ENCODE measurements at regions not wholly inside any gene's neighbourhood (a gene's known extent, or its start where the extent isn't known, plus 50 kb on each side); places are given as distances from the start of the nearest gene placed in this dataset.

DNA sequence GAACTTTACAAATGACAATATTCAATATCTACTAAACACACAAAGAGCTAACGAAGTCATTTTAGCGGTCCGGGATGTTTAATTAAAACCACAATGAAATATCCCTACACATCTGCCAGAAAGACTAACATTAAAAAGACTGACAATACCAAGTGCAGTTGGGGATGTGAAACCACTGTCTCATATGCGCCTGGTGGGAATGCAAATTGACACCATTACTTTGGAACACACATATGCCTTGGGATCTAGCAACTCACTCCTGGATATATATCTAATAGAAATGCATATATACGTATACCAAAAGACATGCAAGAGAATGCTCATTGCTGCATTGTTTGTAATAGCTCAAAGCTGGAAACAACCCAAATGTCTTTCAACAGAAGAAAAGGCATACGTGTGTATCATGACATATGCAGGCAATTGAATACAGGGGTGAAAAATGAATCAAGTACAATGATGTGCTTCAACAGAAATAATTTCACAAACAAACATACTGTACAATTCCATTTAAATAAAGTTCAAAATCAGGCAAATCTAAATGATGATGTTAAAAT, 153.3 kb downstream of the CARTPT start:
- no peak for DNase-seq

DNA sequence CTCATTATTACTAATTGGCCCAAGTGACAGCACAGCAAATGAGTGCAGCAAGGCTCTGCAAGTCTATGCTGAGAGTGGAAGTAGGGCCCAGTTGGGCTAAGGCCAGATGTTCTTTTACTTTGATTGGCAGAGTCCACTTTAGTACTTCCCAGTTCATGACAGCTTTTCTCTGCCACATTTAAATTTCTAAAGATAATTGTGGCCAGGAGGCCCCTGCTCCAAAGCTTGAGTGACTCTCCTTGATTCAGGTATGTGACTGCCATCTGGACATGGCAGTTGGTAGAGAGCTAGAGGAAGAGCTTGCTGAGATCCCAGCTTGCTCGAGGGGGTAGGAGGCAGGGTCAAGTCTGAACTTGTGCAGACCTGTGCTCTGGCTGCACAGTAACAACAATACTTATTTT, 154.1 kb downstream of the CARTPT start:
- no peak for DNase-seq

DNA sequence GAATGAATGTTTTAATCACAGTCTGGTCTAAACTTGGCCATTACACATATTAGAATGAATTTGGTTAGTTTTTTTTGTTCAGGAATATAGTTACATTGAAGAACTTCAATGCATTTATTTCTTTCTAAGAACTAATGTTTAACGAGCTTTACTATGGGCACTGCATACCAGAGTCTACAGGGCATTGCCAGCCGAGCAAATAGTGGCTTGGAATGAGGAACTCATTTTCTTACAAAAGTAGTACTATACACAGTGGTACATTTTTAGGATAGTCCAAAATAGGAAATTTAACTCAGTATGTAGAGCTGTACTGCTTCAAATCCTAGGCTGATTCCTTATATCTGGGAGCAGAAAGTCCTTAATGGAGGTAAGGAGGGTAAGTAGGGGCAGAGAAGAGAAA, 155.4 kb downstream of the CARTPT start:
- no peak for DNase-seq

DNA sequence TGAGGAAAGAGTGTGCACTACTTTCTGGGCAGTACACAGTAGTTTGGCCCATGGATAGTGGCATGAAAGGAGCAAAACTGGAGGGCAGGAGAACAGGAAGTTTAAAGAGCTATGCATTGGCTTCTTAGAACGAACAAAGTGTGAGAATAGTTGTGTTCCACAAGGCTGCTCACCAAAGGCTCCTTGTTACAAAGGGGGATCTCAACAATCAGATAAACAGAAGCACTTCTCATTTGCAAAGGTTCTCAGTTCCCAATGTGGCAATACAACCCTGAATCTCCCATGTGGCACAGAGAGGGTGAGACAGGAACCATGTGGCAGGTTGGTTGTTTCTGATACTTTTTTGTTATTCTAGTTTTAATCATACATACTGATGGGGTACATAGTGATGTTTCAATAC, 158.4 kb downstream of the CARTPT start:
- DNase-seq, result no peak

DNA sequence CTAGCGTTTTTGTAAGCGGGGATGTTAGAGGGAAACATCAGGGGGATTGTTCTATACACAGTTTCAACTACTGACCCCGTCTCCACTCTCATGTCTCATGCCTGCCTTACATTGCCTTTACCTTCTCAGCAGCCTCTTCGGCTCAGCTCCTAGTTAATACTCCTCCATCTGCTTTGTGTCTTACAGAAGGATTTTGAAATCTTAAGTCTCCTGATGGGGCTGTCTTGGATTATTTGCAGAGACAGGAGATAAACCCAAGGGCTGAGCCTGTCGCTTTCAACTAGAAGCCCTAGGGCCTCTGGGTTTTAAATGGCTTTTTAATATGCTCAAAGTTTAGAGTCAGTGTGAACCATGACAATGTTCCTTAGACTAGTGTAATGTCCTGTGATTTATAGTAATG, 161.5 kb downstream of the CARTPT start:
- no peak for DNase-seq

DNA sequence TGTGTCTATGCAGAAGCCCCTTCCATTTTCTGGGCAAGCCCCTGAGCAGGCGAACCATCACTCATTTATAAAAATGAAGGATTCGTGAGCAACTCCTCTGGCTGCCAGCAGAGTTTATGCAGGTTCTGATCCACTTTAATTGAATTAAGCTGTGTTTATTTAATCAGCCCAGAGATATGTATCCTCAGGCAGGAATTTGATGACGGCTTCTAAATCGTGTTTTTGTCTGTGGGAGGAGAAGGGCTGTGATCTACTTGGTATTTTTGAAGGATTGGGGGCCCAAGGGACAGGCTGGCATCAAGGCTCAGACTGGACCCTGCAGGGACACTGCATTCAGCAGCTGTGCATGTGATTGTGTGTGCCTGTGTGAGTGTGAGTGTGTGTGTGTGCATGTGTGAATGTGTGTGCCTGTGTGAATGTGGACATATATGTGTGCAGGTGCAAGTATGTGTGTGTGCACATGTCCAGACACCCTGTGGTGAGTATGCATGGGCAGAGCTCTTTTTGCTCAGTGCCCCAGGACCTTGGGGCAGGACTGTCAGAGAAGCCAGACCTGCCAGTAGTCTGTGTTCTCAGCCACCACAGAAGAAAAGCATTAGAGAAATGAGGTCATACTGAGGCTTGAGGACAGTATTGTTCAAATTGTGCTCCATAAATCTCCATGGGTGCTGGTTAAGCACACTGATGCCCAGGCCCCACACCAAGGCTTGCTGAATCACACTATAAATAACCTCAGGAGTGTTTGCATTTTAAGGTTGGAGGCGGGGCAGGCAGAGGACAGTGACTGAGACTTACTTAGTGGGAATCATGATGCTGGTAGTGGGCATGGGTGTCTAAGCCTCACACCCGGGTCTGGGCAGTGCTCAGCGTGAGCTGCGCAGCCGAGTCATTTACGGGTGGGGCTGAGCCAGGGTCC, 164.0 kb downstream of the CARTPT start:
- no peak for DNase-seq

DNA sequence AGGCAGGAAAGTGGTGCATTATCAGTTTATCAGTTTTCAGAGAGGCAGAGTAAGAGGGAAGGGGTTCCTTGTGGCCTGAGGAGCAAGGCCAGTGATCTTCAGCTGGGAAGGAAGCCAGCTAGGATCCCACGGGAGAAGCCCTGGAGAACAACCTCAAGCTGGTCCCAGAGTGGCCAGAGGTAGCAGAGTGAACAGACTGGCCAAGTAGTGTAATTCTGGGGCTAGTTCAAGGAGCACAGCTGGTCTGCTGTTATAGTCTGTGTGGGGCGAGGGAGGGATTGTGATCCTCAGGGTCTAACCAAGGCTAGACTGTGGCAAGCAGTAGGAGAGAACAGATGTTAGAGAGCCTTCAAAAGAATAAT, 164.6 kb downstream of the CARTPT start:
- no peak for DNase-seq

DNA sequence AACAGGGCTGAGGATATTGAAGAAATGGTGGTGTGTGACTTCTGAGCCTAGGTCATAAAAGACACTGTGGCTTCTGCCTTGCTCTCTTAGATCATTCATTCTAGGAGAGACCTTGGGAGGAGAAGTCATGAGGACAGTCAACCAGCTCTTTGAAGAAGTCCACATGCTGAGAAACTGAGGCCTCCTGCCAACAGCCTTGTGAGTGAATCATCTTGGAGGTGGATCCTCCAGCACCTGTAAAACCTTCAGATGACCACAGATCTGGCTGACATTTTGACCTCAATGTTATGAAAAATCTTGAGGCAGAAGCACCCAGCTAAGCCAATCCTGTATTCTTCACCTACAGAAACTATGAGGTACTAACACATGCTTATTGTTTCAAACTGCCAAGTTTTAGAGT, 165.9 kb downstream of the CARTPT start:
- DNase-seq, result no peak

DNA sequence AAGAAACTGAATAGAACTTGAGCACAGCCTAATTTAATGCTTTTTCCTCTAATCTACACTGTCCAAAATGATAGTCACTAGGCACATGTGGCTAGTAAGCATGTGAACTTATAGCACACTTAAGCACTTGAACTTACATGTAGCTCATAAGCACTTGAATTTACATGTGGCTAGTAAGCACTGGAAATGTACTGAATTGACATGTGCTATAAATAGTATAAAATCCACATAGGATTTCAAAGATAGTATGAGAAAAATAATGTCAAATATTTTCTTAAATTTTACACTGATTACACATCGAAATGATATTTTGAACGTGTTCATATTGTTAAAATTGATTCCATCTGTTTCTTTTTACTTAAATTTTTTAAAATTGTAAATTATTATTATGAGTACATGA, 167.3 kb downstream of the CARTPT start:
- no peak for DNase-seq

DNA sequence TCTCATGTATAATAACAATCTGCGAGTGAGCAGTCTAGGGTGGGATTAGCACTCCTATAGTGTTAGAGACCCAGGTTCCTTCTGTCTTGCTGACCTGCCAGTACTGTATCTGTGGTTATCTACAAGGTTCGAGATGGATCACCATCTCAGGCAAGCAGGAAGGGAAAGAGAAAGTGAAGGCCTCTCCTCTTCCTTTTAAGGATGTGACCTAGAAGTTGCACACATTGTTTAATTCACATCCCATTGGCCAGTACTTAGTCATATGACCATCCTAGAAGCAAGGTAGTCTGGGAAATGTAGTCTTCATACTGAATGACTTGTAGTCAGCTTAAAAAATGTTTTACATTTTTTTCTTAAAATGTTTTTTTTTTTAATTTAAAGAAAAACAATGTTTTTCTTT, 168.6 kb downstream of the CARTPT start:
- no peak for DNase-seq

DNA sequence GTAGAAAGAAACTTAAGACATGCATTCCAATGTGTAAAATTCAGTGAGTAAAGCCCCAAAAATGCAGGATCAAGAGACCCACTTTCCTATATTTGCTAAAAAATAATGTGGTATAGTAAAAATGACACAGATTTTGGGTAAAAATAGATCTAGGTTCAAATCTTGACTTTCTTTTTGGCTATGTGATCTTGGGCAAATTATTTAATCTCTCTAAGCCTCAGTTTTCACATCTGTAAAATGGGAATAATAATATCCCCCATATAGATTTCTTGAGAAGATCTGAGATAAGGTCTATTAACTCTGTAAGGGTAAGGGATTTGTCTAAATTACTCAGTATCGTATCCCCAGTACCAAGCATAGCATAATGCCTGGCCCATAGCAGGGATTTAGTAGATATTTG, 172.3 kb downstream of the CARTPT start:
- DNase-seq, result no peak

DNA sequence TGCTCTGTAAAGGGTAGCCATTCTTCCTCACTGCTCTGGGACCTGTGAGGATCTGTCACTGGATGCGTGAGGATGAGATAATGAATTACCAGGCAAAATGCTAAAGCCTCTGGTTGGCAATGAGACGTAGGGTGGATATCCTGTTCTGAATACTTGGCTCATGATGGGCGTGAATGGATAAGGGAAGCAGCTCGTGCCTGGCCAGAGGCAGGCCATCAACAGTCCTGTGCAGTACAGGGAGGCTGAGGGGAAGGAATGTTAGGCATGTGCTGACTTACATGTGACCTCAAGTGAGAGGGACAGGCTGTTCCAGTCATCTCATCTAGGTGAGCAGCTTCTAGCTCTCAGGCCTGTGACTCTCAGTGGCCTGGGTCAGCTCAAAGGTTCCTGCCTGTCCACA, 172.8 kb downstream of the CARTPT start:
- DNase-seq, result no peak

DNA sequence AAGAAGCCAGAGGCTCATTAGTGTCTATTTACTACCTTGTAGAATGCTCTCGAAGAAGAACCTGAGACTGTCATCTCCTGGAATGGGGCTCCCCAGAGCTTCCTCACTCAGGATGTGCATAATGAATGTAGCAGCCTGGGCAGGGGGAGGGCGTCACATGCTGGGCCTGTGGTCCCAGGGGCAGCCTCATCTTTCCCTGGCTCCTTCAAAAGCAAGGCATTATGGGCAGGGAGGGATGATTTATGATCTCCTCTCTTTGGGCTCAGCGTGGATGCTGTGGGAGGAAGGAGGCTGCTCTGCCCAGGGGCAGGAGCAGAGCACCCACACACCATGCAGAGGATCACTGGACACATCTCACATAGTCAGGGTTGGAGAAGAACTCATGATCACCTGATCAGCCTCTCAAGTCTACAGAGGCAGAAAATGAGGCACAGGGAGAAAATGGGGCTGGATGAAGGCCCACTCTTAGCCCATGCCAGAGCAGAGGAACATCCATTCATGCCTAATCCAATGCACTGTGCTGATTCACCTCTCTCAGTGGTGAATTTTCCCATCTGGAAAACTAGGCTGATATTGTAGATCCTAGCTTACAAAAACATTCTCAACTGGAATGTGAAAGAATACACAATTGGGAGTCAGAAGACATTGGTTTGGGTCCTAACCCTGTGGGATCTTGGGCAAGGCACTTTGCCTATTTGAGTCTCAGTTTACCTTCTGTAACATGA, 173.7 kb downstream of the CARTPT start:
- DNase-seq, result no peak

DNA sequence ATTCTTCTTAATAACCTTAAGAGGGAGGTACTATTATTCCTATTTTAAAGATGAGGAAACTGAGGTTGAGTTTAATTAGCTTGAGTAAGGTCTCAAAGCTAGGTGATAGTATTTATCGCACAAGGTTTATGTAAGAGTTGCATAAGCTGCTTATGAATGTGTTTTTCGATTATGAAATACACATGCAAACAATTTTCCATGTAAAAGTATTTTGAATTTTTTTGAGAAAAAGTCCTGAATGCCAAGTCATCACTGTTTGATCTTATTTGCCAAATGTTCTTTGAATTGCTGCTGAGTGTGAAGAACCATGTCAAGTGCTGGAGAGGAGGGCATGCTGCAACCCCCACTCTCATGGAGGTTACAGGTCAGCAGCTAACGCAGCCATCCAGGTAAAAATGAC, 174.4 kb downstream of the CARTPT start:
- DNase-seq, result no peak

DNA sequence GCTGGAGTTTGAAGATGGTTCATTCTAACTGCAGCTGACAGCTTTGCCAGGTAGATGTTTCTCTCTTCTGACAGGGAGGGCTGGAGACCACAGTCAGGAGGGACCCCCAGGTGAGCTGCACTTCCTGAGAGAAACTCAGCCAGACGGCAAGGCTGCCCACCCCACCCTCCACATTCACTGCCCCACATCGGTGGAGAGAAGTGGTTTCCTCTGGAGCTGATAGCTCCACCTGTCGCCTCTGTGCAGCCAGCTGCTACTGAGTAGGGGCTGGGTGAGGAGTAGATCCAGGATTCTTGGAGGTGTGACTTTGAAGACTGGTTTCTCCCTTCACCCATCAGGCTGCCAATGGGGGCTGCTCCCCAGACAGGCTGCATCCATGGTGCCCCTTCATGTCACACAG, 175.0 kb downstream of the CARTPT start:
- DNase-seq, result no peak

DNA sequence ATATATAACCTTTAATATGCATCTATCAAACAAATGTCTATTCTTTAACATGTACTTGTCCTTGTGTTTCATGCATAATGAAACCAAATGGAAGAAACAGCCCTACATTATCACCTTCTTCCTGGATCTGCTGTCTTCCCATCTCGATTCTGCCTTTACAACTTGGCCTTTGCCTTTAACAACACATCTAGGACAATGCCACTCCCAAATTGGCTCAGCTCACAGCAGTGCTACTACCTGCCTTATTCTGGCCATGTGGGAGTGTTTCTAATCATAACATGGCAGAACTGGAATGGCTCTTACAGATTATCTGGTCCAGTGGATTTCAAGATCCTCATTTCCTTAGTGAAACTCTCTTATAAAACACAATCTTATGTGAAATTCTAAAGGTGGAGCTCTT, 176.5 kb downstream of the CARTPT start:
- no peak for DNase-seq

DNA sequence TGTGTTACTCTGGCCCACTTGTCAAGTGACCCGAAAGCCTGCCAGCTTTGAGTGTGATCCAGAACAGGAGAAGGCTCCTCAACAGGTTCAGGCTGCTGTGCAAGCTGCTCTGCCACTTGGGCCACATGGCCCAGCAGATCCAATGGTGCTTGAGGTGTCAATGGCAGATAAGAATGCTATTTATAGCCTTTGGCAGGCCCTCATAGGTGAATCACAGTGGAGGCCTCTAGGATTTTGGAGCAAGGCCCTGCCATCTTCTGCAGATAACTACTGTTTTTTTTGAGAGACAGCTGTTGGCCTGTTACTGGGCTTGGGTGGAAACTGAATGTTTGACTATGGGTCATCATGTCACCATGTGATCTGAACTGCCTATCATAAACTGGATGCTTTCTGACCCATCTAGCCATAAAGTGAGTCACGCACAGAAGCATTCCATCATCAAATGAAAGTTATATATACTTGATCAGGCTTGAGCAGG, 180.8 kb downstream of the CARTPT start:
- no peak for DNase-seq

DNA sequence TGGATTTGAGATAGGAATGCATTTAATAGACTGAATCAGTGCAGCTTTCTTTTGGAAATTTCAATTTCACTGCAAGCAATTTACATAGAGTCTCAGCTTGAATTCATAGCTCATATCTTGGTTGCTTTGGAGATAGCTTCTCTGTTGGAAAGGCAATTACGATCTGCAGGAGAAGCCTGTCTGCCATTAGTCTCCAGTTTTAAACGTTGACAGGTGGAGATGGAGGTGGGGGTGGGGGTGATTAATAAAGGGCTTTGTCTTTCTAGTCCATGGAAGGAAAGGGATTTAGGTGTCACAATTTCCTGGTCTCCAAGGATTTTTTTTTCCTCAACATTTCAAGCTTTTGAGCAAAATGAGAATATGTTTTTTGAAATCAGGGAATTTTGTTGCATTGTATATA, 184.7 kb downstream of the CARTPT start:
- DNase-seq, result no peak

DNA sequence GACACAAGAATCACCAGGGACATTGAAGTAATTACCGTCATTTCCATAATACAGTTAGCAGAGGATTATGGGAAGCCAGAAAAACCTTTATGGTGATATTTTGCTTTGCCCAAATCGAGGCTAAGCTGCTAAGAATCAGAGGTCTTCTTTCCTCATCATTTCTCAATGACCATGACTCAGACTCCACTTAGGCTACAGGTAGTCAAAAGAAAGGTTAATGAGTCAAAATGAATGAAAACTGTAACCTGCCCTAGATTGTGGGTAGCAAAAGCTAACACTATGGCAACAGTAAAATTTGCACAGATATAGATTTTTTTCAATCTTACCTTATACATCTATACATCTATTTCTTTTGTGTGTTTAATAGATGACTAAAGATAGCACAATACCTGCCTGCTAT, 185.8 kb downstream of the CARTPT start:
- DNase-seq, result no peak

DNA sequence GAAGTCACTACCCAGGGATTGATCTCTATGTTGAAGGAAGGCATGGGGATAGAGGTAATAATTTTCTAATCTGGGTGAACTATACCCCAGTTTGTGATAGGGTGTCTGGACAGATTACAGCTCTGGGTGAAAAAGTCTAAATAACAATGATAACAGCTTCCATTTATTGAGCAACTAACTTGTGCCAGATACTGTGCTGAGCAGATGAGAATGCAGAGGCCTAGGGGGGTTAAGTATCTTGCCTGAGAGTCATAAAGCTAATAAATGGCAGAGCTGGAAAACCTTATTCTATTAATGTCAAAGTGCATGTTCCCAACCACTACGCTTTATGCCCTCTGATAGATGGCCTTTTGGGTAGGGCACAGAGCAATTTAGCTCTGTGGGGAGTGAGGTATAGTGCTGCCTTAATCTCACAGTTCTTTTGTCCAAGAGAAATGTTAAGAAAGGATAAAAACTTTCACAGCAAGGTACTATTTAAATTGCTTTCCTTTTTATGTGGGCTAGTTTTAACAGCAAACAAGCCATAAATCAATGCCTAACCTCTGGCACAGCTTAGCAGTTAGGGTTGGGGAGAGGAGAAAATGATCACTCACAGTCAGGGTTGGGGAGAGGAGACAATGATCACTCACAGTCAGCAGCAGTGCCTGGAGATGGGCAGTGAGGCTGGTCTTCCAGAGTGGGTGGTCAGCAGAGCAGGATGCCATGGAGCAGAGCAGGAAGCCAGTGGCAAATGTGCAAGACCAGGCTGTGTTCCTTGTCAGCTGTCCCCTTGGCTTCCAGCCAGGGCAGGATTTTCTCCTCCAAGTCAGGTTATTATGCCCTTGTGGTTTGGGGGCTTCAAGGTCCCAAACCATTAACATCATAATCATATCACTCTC, 187.0 kb downstream of the CARTPT start:
- DNase-seq, result no peak

DNA sequence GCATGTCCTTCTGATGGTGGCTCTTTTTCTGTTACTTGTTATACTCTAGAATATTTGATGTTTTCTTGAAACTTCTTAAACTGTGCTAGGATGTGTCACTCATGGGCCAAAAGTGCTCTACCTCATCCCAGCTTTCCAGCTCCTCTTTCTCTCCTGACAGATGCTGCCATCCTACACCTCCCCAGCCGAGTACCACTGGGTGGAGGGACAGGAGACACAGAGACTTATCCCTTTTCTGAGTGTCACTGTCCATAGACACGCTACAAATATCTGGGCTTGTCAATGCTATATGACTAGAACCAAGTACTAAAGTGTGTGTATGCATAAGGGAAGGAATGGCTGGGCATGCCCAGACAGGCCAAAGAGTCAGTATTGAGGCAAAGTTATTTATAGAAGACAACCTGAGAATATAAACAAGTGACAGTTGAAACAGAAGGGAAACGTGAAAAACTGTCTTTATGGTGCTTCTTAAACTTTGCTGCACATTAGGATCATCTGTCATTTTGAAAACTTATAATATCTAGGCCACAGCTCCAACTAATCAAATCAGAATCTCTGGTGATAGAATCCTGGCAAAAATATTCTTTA, 188.0 kb downstream of the CARTPT start:
- DNase-seq, result no peak

DNA sequence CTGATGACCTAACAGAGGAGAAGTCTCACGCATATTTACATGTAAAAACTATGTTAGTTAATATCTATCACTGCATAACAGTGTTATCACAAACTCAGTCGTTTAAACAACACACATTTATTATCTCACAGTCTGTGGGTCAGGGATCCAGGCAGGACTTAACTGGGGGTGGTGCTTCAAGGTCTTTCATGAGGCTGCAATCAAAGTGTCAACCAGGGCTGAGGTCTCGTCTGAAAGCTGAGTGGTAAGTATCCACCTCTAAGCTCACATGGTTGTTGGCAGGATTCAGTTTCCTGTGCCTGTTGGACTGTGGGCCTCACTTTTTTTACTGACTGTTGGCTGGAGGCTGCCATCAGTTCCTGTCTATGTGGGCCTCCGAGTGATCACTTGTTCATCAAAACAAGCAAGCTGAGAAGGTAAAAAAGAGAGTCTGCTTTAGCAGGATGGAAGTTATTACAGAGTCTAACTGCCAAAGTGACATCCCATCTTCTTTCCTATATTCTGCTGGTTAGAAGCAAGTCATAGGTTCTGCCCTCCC, 188.6 kb downstream of the CARTPT start:
- no peak for DNase-seq

Measured in activated CD4-positive, alpha-beta T cell treated with anti-CD3 and anti-CD28 coated beads for 48 hours (primary cell).